ENCODE measurements at regions not wholly inside any gene's neighbourhood (a gene's known extent, or its start where the extent isn't known, plus 50 kb on each side); places are given as distances from the start of the nearest gene placed in this dataset.

DNA sequence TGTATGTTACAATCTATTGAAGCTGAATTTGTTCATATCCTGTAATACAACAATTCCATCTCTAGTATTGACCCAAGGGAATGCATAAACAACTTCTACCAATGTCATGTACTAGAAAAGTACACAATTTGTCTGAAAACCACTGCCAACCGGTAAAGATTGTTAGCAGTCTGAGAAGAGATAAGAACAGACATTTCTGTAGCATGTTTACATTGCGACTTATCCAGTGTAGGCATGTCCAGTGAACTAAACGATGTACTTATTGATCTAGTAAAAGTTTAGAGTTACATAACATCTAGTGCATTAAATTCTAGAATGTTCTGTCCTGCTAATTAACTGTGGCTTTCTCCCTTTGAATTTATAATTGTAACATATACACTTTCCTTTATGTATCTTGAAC is 425.9 kb downstream of the SLITRK6 start:
- no peaks in the 10 kb centered on the region for H3K9me2 ChIP-seq (replicated peaks; ENCODE audit: insufficient read depth)
- H3K9me3 ChIP-seq (ENCODE audit: low read depth): no peaks in the 10 kb centered on the region
- no peaks in the 10 kb centered on the region for H3K79me2 ChIP-seq
- no peak for TF ChIP-seq EZH2 (IDR thresholded peaks at IDR 0.05; ENCODE audit: borderline replicate concordance)
- TF ChIP-seq, protein P1, sequence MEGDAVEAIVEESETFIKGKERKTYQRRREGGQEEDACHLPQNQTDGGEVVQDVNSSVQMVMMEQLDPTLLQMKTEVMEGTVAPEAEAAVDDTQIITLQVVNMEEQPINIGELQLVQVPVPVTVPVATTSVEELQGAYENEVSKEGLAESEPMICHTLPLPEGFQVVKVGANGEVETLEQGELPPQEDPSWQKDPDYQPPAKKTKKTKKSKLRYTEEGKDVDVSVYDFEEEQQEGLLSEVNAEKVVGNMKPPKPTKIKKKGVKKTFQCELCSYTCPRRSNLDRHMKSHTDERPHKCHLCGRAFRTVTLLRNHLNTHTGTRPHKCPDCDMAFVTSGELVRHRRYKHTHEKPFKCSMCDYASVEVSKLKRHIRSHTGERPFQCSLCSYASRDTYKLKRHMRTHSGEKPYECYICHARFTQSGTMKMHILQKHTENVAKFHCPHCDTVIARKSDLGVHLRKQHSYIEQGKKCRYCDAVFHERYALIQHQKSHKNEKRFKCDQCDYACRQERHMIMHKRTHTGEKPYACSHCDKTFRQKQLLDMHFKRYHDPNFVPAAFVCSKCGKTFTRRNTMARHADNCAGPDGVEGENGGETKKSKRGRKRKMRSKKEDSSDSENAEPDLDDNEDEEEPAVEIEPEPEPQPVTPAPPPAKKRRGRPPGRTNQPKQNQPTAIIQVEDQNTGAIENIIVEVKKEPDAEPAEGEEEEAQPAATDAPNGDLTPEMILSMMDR (IDR thresholded peaks at IDR 0.05; ENCODE audit: poor library complexity): no peak
- no peak overlapping the region for H2AFZ ChIP-seq
- H3K36me3 ChIP-seq (replicated peaks; ENCODE audit: insufficient read depth, low read depth): no peaks in the 10 kb centered on the region
- no peak for DNase-seq (ENCODE audit: low spot score)
- no peak overlapping the region for H3K4me3 ChIP-seq
- no peak overlapping the region for H3K4me2 ChIP-seq
- no peak overlapping the region for H3K27ac ChIP-seq
- 19% methylated on average over 3 of the region's 3 CpGs for WGBS (ENCODE audit: low lambda C conversion rate, missing lambda C conversion rate)
- H3K4me1 ChIP-seq (ENCODE audit: insufficient read depth): no peaks in the 10 kb centered on the region
- no peaks in the 10 kb centered on the region for H3K27me3 ChIP-seq
- H4K20me1 ChIP-seq (ENCODE audit: insufficient read depth, poor library complexity, severe bottlenecking): no peaks in the 10 kb centered on the region

DNA sequence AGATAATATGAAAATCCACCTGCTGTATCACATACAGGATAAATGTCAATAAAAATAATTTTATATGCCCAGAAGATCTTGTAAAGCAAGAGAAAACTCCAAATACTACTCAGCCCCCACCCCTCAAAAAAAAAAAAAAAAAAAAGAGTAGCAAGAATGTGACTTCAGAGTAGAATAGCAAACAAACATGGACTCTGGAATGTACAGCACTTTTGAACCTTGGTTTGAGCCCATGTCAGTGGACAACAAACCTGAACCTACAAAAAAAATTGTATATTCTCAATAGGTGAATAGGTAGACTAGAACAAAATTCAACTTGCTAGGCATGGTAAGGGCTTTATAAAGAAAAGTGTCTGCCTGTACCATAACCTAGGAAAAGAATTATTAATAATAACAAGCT is 428.0 kb downstream of the SLITRK6 start:
- no peaks in the 10 kb centered on the region for H3K27me3 ChIP-seq
- no peaks in the 10 kb centered on the region for H4K20me1 ChIP-seq (ENCODE audit: insufficient read depth, poor library complexity, severe bottlenecking)
- H3K9me2 ChIP-seq (replicated peaks; ENCODE audit: insufficient read depth): no peaks in the 10 kb centered on the region
- no peak overlapping the region for H2AFZ ChIP-seq
- no peak overlapping the region for H3K27ac ChIP-seq
- no peaks in the 10 kb centered on the region for H3K4me1 ChIP-seq (ENCODE audit: insufficient read depth)
- no peak for TF ChIP-seq EZH2 (IDR thresholded peaks at IDR 0.05; ENCODE audit: borderline replicate concordance)
- TF ChIP-seq EZH2phosphoT487 (IDR thresholded peaks at IDR 0.05; ENCODE audit: low read depth, severe bottlenecking, unreplicated experiment): no peak
- TF ChIP-seq, protein P1 (IDR thresholded peaks at IDR 0.05; ENCODE audit: poor library complexity): no peak
- no peaks in the 10 kb centered on the region for H3K9me3 ChIP-seq (ENCODE audit: low read depth)
- no peaks in the 10 kb centered on the region for H3K79me2 ChIP-seq
- H3K4me3 ChIP-seq: no peak overlapping the region
- no peaks in the 10 kb centered on the region for H3K36me3 ChIP-seq (replicated peaks; ENCODE audit: insufficient read depth, low read depth)
- no peak overlapping the region for H3K4me2 ChIP-seq
- no peak for DNase-seq (ENCODE audit: low spot score)

DNA sequence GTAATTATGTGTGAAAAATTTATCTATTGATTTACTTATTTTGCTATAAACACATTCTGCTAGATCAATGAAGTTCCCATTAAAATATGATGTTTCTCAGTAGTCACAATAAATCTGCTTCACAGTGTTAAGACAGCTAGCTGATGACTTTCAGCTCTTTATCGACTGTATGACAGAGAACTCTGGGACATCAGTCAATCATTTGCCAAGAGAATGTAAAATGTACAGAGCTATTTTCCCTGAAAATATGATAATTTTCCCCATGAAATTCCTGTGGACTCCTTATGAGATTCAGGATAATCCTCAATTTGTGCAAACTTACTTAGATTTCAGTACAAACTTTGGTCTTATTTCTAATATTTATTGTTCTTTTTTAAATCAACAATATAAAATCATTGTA is 430.5 kb downstream of the SLITRK6 start:
- no peak overlapping the region for H3K27ac ChIP-seq
- H3K9me2 ChIP-seq (replicated peaks; ENCODE audit: insufficient read depth): no peaks in the 10 kb centered on the region
- H3K27me3 ChIP-seq: no peaks in the 10 kb centered on the region
- TF ChIP-seq, protein P1 (IDR thresholded peaks at IDR 0.05; ENCODE audit: poor library complexity): no peak
- TF ChIP-seq EZH2phosphoT487 (IDR thresholded peaks at IDR 0.05; ENCODE audit: low read depth, severe bottlenecking, unreplicated experiment): no peak
- no peak overlapping the region for H2AFZ ChIP-seq
- H3K36me3 ChIP-seq (replicated peaks; ENCODE audit: insufficient read depth, low read depth): no peaks in the 10 kb centered on the region
- no peaks in the 10 kb centered on the region for H3K4me1 ChIP-seq (ENCODE audit: insufficient read depth)
- no peak overlapping the region for H3K4me2 ChIP-seq
- no peak overlapping the region for H3K4me3 ChIP-seq
- 85% methylated on average over 1 of the region's 1 CpG for WGBS (ENCODE audit: low lambda C conversion rate, missing lambda C conversion rate)
- no peaks in the 10 kb centered on the region for H3K79me2 ChIP-seq
- H4K20me1 ChIP-seq (ENCODE audit: insufficient read depth, poor library complexity, severe bottlenecking): no peaks in the 10 kb centered on the region
- DNase-seq (ENCODE audit: low spot score): no peak
- no peaks in the 10 kb centered on the region for H3K9me3 ChIP-seq (ENCODE audit: low read depth)

DNA sequence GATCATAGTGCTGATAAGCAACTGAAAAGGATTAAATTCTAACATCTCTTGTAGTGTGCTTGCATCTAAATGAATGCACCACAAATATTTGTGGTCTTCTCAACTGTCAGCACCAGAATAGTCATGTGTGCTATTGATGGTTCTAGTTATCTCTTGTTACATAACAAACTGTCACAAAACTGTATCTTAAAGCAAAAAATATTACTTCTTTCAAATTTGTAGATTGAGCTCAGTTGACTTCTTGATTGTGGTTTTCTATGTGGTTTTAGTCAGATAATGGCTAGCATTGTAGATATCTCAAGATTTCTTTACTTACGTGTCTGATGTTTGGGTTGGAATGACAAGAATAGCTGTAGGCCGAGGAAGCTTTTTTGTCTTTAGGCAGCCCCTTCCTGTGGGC is 431.3 kb downstream of the SLITRK6 start:
- Histone ChIP-seq H3K79me2 (no peaks in the 10 kb centered on the region), H3K4me3 (no peak overlapping the region), H3K27me3 (no peaks in the 10 kb centered on the region), H3K9me2 (replicated peaks; ENCODE audit: insufficient read depth) (no peaks in the 10 kb centered on the region), H3K9me3 (ENCODE audit: low read depth) (no peaks in the 10 kb centered on the region), H3K4me2 (no peak overlapping the region), H3K4me1 (ENCODE audit: insufficient read depth) (no peaks in the 10 kb centered on the region), H3K36me3 (replicated peaks; ENCODE audit: insufficient read depth, low read depth) (no peaks in the 10 kb centered on the region), H2AFZ (no peak overlapping the region), H3K27ac (no peak overlapping the region), H4K20me1 (ENCODE audit: insufficient read depth, poor library complexity, severe bottlenecking) (no peaks in the 10 kb centered on the region)
- DNase-seq (ENCODE audit: low spot score): no peak
- WGBS (ENCODE audit: low lambda C conversion rate, missing lambda C conversion rate): 84% methylated on average over 2 of the region's 2 CpGs
- TF ChIP-seq EZH2phosphoT487 (IDR thresholded peaks at IDR 0.05; ENCODE audit: low read depth, severe bottlenecking, unreplicated experiment) (no peak), EZH2 (IDR thresholded peaks at IDR 0.05; ENCODE audit: borderline replicate concordance) (no peak)
- TF ChIP-seq, protein P1 (IDR thresholded peaks at IDR 0.05; ENCODE audit: poor library complexity): no peak
